Fibroblast of mammary gland (primary cell): ENCODE measurements at regions not wholly inside any gene's neighbourhood (a gene's known extent, or its start where the extent isn't known, plus 50 kb on each side); places are given as distances from the start of the nearest gene placed in this dataset.

ENCODE experiments used
- DNase-seq: peaks from one replicate; pipeline ENCODE4 v3.0.0-alpha.2; 2010; ENCODE audit warnings: low read depth
- H3K4me3 ChIP-seq: 2 replicates; pipeline ENCODE4 v1.5.1; 2011; ENCODE audit warnings: low read depth, mild to moderate bottlenecking, low read length, moderate library complexity; ENCODE audit not compliant: control insufficient read depth
- CTCF ChIP-seq: conservative IDR thresholded peaks from 2 replicates; pipeline ENCODE4 v1.5.1; 2011; ENCODE audit warnings: low read depth, low read length, inconsistent platforms; ENCODE audit not compliant: control insufficient read depth, insufficient read depth

GRCh38 chr12:25655702-25656101 is 102.6 kb upstream of the LMNTD1 start:
- no peak for DNase-seq
- H3K4me3 ChIP-seq = no peak overlapping the region
- TF ChIP-seq CTCF = no peak

GRCh38 chr12:25659621-25660020 is 106.5 kb upstream of the LMNTD1 start:
- TF ChIP-seq CTCF = no peak

GRCh38 chr12:25670076-25671055 is 117.3 kb upstream of the LMNTD1 start:
- TF ChIP-seq CTCF = no peak
- DNase-seq = peak; percentile 21
- H3K4me3 ChIP-seq = no peak overlapping the region

More at GRCh38 chr12:25659621-25660020, 106.5 kb upstream of the LMNTD1 start:
- H3K4me3 ChIP-seq = no peak overlapping the region
- no peak for DNase-seq

GRCh38 chr12:25675808-25676207 is 122.7 kb upstream of the LMNTD1 start:
- no peak overlapping the region for H3K4me3 ChIP-seq
- no peak for TF ChIP-seq CTCF
- DNase-seq = no peak

- H3K4me3 ChIP-seq = no peak overlapping the region
- no peak for TF ChIP-seq CTCF
- DNase-seq = no peak
Observed at GRCh38 chr12:25677232-25677937, 124.3 kb upstream of the LMNTD1 start.

- DNase-seq = peak; percentile 25
- no peak overlapping the region for H3K4me3 ChIP-seq
- TF ChIP-seq CTCF = no peak
Observed at GRCh38 chr12:25681580-25681979, 128.5 kb upstream of the LMNTD1 start.
